NT2/D1 (cell line): ENCODE measurements at regions not wholly inside any gene's neighbourhood (a gene's known extent, or its start where the extent isn't known, plus 50 kb on each side); places are given as distances from the start of the nearest gene placed in this dataset.

Experiments
- YY1 ChIP-seq: IDR thresholded peaks from 2 replicates; pipeline ENCODE4 v1.6.1; 2011; ENCODE audit not compliant: insufficient read length, insufficient read depth
- ZNF274 ChIP-seq: IDR thresholded peaks from 2 replicates; pipeline ENCODE4 v1.6.1; 2011; ENCODE audit warnings: mild to moderate bottlenecking, low read depth, low read length

DNA sequence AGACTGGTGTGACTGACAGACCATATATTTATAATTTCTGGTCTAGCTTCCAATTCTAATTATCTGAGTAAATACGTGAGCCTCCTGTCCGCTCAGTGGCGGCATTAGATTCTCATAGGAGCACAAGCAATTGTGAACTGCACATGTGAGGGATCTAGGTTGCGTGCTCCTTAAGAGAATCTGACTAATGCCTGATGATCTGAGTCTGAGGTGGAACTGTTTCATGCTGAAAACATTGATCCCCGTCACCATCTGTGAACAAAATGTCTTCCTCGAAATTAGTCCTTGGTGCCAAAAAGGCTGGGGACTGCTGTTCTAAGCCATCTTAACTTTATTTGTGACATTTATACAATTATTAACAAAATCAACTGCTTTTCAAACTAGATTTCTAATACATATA lies 164.7 kb upstream of the MEOX2 start:
- TF ChIP-seq YY1 = no peak
- no peak for TF ChIP-seq ZNF274
